RPMI7951 (cell line): ENCODE measurements at regions not wholly inside any gene's neighbourhood (a gene's known extent, or its start where the extent isn't known, plus 50 kb on each side); places are given as distances from the start of the nearest gene placed in this dataset.

Experiments
- DNase-seq: peaks from one replicate; pipeline ENCODE4 v3.0.0-alpha.2; 2012; ENCODE audit warnings: low read depth

- no peak for DNase-seq
Measured at GRCh38 chr3:18885612-18886011, 262.7 kb upstream of the KCNH8 start.

- no peak for DNase-seq
Measured at GRCh38 chr3:18883571-18883970, 264.7 kb upstream of the KCNH8 start.

- no peak for DNase-seq
Measured at GRCh38 chr3:18880691-18881090, 267.6 kb upstream of the KCNH8 start.

- no peak for DNase-seq
Measured at GRCh38 chr3:18872466-18872865, 275.8 kb upstream of the KCNH8 start.

- no peak for DNase-seq
Measured at GRCh38 chr3:18870642-18871041, 277.7 kb upstream of the KCNH8 start.

- no peak for DNase-seq
Measured at GRCh38 chr3:18870074-18870640, 278.2 kb upstream of the KCNH8 start.

GRCh38 chr3:18868911-18869689 lies 279.2 kb upstream of the KCNH8 start:
- DNase-seq: no peak

GRCh38 chr3:18866899-18867298 lies 281.4 kb upstream of the KCNH8 start:
- DNase-seq: no peak

- no peak for DNase-seq
Measured at GRCh38 chr3:18864933-18865731, 283.2 kb upstream of the KCNH8 start.

GRCh38 chr3:18862077-18862476 lies 286.2 kb upstream of the KCNH8 start:
- DNase-seq: no peak

- no peak for DNase-seq
Measured at GRCh38 chr3:18861137-18861536, 287.2 kb upstream of the KCNH8 start.

- no peak for DNase-seq
Measured at GRCh38 chr3:18853269-18853668, 295.0 kb upstream of the KCNH8 start.

- no peak for DNase-seq
Measured at GRCh38 chr3:18847583-18848197, 300.6 kb upstream of the KCNH8 start.

- DNase-seq: no peak
Measured at GRCh38 chr3:18843983-18844382, 304.3 kb upstream of the KCNH8 start.

- DNase-seq: no peak
Measured at GRCh38 chr3:18843188-18843587, 305.1 kb upstream of the KCNH8 start.

- no peak for DNase-seq
Measured at GRCh38 chr3:18841422-18842343, 306.6 kb upstream of the KCNH8 start.

- DNase-seq: no peak
Measured at GRCh38 chr3:18840535-18841137, 307.7 kb upstream of the KCNH8 start.

- DNase-seq: no peak
Measured at GRCh38 chr3:18838758-18839157, 309.6 kb upstream of the KCNH8 start.

GRCh38 chr3:18837137-18837755 lies 311.1 kb upstream of the KCNH8 start:
- no peak for DNase-seq

GRCh38 chr3:18835021-18835420 lies 313.3 kb upstream of the KCNH8 start:
- DNase-seq: no peak
